Thoracic aorta (tissue), 2 donors: ENCODE measurements at regions not wholly inside any gene's neighbourhood (a gene's known extent, or its start where the extent isn't known, plus 50 kb on each side); places are given as distances from the start of the nearest gene placed in this dataset.

Source experiments
- ATAC-seq: fragments of 150-250 bp; one replicate; pipeline ENCODE4 v1.8.0; 2017; ENCODE audit warnings: low read depth; ENCODE audit not compliant: insufficient number of reproducible peaks, low FRiP score
- DNase-seq: peaks from one replicate; pipeline ENCODE4 v3.0.0-alpha.2; 2020; ENCODE audit warnings: low spot score
- H3K27ac ChIP-seq, 2 donors: fragments of 200-600 bp; sonication (generic); 1 replicate in 1 of 2; 2 replicates in 1 of 2; pipeline ENCODE4 v1.5.1; 2016; ENCODE audit warnings: mild to moderate bottlenecking in 2 of 2, moderate library complexity in 2 of 2
- H3K27me3 ChIP-seq: fragments of 200-600 bp; sonication (generic); replicated peaks from 2 replicates; pipeline ENCODE4 v1.6.0; 2016; ENCODE audit warnings: mild to moderate bottlenecking; ENCODE audit not compliant: insufficient read depth
- H3K36me3 ChIP-seq: fragments of 200-600 bp; sonication (generic); one replicate; pipeline ENCODE4 v1.5.1; 2016
- H3K4me1 ChIP-seq, 2 donors: fragments of 200-600 bp; sonication (generic); 1 replicate in 1 of 2; 2 replicates in 1 of 2; pipeline versions ENCODE4 v1.5.1 to v1.6.0; 2016; ENCODE audit warnings: low read depth in 2 of 2, mild to moderate bottlenecking in 1 of 2; ENCODE audit not compliant: control insufficient read depth in 1 of 2
- H3K4me3 ChIP-seq: fragments of 200-600 bp; sonication (generic); 2 replicates; pipeline ENCODE4 v1.5.1; 2016; ENCODE audit warnings: mild to moderate bottlenecking
- H3K9me3 ChIP-seq: fragments of 200-600 bp; sonication (generic); 2 replicates; pipeline ENCODE4 v1.5.1; 2016
- TF ChIP-seq, protein P1 (sequence below): fragments of 200-600 bp; sonication (generic); IDR thresholded peaks from one replicate; pipeline ENCODE4 v1.5.1; 2019; ENCODE audit warnings: antibody characterized with exemption

DNA sequence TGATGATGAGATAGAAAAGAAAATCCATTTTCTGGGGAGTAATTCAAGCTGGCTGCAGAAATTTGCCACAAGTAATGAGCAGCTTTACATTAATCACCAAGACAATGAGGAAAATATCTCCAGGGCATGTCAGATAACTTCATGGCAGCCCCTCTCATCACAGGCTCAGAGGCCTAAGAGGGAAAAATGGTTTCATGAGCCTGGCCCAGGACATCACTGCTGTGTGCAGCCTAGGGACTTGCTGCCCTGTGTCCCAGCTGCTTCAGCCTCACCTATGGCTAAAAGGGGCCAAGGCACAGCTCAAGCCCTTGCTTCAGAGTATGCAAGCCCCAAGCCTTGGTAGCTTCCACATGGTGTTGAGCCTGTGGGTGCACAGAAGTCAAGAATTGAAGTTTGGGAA, 161.7 kb downstream of the OPA1 start:
- H3K27ac ChIP-seq: no peak overlapping the region
- H3K9me3 ChIP-seq: peaks cover 13% of the 10 kb centered on the region
- H3K4me1 ChIP-seq: no peaks in the 10 kb centered on the region
- H3K27me3 ChIP-seq: no peaks in the 10 kb centered on the region
- no peak for DNase-seq
- ATAC-seq: no peak
- no peak overlapping the region for H3K4me3 ChIP-seq
- no peaks in the 10 kb centered on the region for H3K36me3 ChIP-seq
- TF ChIP-seq, protein P1, sequence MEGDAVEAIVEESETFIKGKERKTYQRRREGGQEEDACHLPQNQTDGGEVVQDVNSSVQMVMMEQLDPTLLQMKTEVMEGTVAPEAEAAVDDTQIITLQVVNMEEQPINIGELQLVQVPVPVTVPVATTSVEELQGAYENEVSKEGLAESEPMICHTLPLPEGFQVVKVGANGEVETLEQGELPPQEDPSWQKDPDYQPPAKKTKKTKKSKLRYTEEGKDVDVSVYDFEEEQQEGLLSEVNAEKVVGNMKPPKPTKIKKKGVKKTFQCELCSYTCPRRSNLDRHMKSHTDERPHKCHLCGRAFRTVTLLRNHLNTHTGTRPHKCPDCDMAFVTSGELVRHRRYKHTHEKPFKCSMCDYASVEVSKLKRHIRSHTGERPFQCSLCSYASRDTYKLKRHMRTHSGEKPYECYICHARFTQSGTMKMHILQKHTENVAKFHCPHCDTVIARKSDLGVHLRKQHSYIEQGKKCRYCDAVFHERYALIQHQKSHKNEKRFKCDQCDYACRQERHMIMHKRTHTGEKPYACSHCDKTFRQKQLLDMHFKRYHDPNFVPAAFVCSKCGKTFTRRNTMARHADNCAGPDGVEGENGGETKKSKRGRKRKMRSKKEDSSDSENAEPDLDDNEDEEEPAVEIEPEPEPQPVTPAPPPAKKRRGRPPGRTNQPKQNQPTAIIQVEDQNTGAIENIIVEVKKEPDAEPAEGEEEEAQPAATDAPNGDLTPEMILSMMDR: no peak

DNA sequence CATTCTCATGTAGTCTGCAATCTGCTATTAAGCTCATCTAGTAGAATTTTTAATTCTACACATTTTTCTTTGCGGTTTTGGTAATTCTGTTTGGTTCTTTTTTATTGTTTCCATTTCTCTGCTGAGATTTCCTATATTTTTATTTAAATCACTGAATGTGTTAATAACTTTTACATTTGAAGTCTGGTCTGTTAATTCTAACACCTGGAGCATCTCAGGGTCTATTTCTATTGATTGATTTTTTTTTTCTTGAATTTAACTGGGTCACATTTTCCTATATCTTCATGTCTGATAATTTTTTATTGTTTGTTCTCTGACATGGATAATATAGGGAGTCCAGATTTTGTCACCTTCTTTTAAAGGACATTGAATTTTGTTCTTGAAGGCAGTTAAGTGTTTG, 163.5 kb downstream of the OPA1 start:
- Histone ChIP-seq H3K27ac (no peak overlapping the region), H3K4me3 (no peak overlapping the region), H3K27me3 (no peaks in the 10 kb centered on the region), H3K9me3 (peaks cover 13% of the 10 kb centered on the region), H3K4me1 (no peaks in the 10 kb centered on the region), H3K36me3 (no peaks in the 10 kb centered on the region)
- ATAC-seq (no peak), DNase-seq (no peak)
- TF ChIP-seq, protein P1: no peak

DNA sequence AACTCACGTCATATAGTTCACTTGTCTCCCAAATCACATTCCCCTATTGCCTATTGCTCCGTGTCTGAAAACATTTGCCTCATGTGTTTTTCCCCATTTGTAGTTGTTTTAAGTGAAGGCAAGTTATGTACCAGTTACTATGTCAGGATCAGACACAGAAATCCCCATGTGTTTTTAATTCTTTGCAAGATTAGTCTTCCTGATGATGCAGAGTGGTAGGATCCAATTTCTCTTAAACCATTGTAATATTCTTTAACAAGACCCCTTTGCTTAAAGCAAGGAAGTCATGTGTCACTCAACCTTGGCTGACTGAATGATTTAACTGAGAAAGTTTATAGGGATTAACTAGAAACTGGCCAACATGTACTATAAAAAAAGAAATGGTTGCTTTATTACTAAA, 164.4 kb downstream of the OPA1 start:
- DNase-seq: no peak
- H3K27ac ChIP-seq: no peak overlapping the region
- no peaks in the 10 kb centered on the region for H3K36me3 ChIP-seq
- no peak overlapping the region for H3K4me3 ChIP-seq
- H3K9me3 ChIP-seq: peaks cover 13% of the 10 kb centered on the region
- ATAC-seq: no peak
- TF ChIP-seq, protein P1: no peak
- no peaks in the 10 kb centered on the region for H3K27me3 ChIP-seq
- H3K4me1 ChIP-seq: no peaks in the 10 kb centered on the region

DNA sequence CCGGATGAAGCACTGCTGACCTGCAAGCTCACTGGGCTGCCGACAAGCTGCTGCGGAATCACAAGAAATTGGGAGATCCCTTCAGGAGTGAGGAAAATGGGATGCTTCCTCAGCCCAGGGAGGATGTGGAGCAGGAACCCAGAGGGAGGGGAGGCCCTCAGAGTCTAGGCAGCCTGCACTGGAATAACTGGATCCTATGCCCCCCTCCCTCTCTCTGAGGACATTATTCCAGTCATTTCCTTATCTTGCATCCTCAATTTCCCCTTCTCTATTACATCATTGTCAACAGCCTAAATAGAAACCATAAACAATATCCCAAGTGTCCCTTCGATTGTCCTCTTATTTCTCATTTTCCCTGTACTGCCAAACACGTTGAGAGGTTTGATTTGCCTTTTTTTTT, 169.0 kb downstream of the OPA1 start:
- no peaks in the 10 kb centered on the region for H3K27me3 ChIP-seq
- DNase-seq (no peak), ATAC-seq (no peak)
- no peak overlapping the region for H3K27ac ChIP-seq
- H3K4me3 ChIP-seq: no peak overlapping the region
- H3K9me3 ChIP-seq: peaks cover 7% of the 10 kb centered on the region
- no peaks in the 10 kb centered on the region for H3K4me1 ChIP-seq
- TF ChIP-seq, protein P1: no peak
- H3K36me3 ChIP-seq: no peaks in the 10 kb centered on the region

DNA sequence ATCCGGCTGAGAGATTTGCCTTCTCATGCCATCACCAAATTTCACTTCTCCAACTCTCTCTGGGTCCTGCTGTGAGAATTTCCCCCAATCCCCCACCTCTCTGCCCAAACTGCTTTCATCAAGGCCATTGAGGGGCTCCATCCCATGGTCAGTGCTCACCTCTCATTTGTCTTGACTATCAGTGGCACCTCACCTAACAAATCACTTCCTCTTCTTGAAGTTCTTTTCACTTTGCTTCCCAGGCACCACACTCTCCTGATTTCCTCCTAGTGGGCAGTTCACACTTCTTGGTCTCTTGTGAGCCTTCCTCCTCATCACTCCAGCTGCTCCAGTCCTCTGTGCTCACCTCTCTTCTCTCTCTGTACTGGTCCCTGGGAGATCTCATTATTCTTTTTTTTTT, 169.6 kb downstream of the OPA1 start:
- no peaks in the 10 kb centered on the region for H3K27me3 ChIP-seq
- peaks cover 1% of the 10 kb centered on the region for H3K9me3 ChIP-seq
- no peak overlapping the region for H3K4me3 ChIP-seq
- ATAC-seq (no peak), DNase-seq (no peak)
- no peaks in the 10 kb centered on the region for H3K36me3 ChIP-seq
- no peak overlapping the region for H3K27ac ChIP-seq
- TF ChIP-seq, protein P1: no peak
- no peaks in the 10 kb centered on the region for H3K4me1 ChIP-seq
